ENCODE measurements at regions not wholly inside any gene's neighbourhood (a gene's known extent, or its start where the extent isn't known, plus 50 kb on each side); places are given as distances from the start of the nearest gene placed in this dataset.

- Histone ChIP-seq H3K36me3 (replicated peaks) (no peaks in the 10 kb centered on the region), H3K9me3 (no peaks in the 10 kb centered on the region), H3K27me3 (ENCODE audit: low read depth) (no peaks in the 10 kb centered on the region), H3K4me3 (no peak overlapping the region), H3K4me1 (no peaks in the 10 kb centered on the region)
- in situ Hi-C loops (cut with MboI; ENCODE audit: low sequenced_read_pairs) = no loop called here
- no peak for DNase-seq (ENCODE audit: low spot score in 2 of 2)
These were observed 143.3 kb downstream of the FTCDNL1 start for GRCh38 chr2:199707593-199708185.

- no peaks in the 10 kb centered on the region for H3K36me3 ChIP-seq (replicated peaks)
- no peak for DNase-seq (ENCODE audit: low spot score in 2 of 2)
- H3K27me3 ChIP-seq (ENCODE audit: low read depth) = peaks cover under 1% of the 10 kb centered on the region; the same call in 1 of the 2 replicates
- H3K4me3 ChIP-seq = no peak overlapping the region
- no peaks in the 10 kb centered on the region for H3K4me1 ChIP-seq
- H3K9me3 ChIP-seq = no peaks in the 10 kb centered on the region
- in situ Hi-C loops (cut with MboI; ENCODE audit: low sequenced_read_pairs) = no loop called here
These were observed 145.5 kb downstream of the FTCDNL1 start for GRCh38 chr2:199705538-199705937.

GRCh38 chr2:199704358-199705238 lies 146.4 kb downstream of the FTCDNL1 start:
- peak; percentile 36 to 56 for DNase-seq (ENCODE audit: low spot score in 2 of 2)
- Histone ChIP-seq H3K4me3 (no peak overlapping the region), H3K27me3 (ENCODE audit: low read depth) (peaks cover 5% of the 10 kb centered on the region; the same call in 1 of the 2 replicates), H3K9me3 (no peaks in the 10 kb centered on the region), H3K4me1 (no peaks in the 10 kb centered on the region), H3K36me3 (replicated peaks) (no peaks in the 10 kb centered on the region)
- in situ Hi-C loops (cut with MboI; ENCODE audit: low sequenced_read_pairs) = no loop called here

DNA sequence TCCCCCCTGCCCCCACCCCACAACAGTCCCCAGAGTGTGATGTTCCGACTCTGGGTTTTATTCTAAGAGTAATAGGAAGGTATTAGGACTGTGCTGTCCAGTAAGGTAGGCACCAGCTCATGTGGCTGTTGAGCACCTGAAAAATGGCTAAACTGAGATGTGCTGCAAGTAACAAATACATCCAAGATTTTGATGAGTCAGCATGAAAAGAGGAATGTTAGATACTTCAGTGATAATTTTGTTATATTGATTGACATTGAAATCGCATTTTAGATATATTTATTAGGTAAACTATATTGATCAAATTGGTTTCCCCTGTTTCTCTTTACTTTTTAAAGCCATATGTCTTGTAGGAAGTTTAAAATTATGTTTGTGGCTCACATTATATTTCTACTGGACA lies 147.8 kb downstream of the FTCDNL1 start:
- in situ Hi-C loops (cut with MboI; ENCODE audit: low sequenced_read_pairs) = no loop called here
- no peak for DNase-seq (ENCODE audit: low spot score in 2 of 2)
- Histone ChIP-seq H3K4me1 (no peaks in the 10 kb centered on the region), H3K36me3 (replicated peaks) (no peaks in the 10 kb centered on the region), H3K27me3 (ENCODE audit: low read depth) (peaks cover 5% of the 10 kb centered on the region; the same call in 1 of the 2 replicates), H3K9me3 (no peaks in the 10 kb centered on the region), H3K4me3 (no peak overlapping the region)

- no peaks in the 10 kb centered on the region for H3K9me3 ChIP-seq
- no peaks in the 10 kb centered on the region for H3K36me3 ChIP-seq (replicated peaks)
- in situ Hi-C loops (cut with MboI; ENCODE audit: low sequenced_read_pairs) = no loop called here
- no peak overlapping the region for H3K4me3 ChIP-seq
- peaks cover 7% of the 10 kb centered on the region for H3K4me1 ChIP-seq
- no peak for DNase-seq (ENCODE audit: low spot score in 2 of 2)
- peaks cover 5% of the 10 kb centered on the region; the same call in 1 of the 2 replicates for H3K27me3 ChIP-seq (ENCODE audit: low read depth)
These were observed 153.5 kb downstream of the FTCDNL1 start for GRCh38 chr2:199697469-199697868.

DNA sequence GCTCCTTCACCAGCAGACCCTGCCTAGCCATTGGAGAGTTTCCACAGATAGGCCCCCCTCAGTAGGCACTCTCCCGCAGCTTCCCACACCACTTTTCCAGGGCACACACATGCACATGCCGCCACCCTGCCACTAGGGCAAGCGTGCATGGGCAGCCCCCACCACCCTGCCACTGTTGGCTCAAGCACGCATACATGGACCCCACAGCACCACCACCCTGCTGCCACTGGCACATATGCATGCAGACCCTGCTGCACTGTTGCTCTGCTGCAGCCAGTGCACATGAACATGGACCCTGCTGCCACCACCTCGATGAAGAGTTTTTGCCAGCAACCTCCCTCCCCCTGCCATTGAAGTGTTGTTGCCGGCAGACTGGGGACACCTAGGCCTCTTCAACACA lies 154.9 kb downstream of the FTCDNL1 start:
- no peak for DNase-seq (ENCODE audit: low spot score in 2 of 2)

GRCh38 chr2:199693861-199694260 lies 157.1 kb downstream of the FTCDNL1 start:
- in situ Hi-C loops (cut with MboI; ENCODE audit: low sequenced_read_pairs) = no loop called here
- DNase-seq (ENCODE audit: low spot score in 2 of 2) = no peak
- no peaks in the 10 kb centered on the region for H3K27me3 ChIP-seq (ENCODE audit: low read depth)
- no peak overlapping the region for H3K4me3 ChIP-seq
- H3K9me3 ChIP-seq = no peaks in the 10 kb centered on the region
- H3K4me1 ChIP-seq = peaks cover 10% of the 10 kb centered on the region
- H3K36me3 ChIP-seq (replicated peaks) = no peaks in the 10 kb centered on the region

More for the DNA sequence above, 154.9 kb downstream of the FTCDNL1 start:
- H3K4me3 ChIP-seq = no peak overlapping the region
- H3K36me3 ChIP-seq (replicated peaks) = no peaks in the 10 kb centered on the region
- in situ Hi-C loops (cut with MboI; ENCODE audit: low sequenced_read_pairs) = no loop called here
- H3K4me1 ChIP-seq = peaks cover 10% of the 10 kb centered on the region
- H3K9me3 ChIP-seq = no peaks in the 10 kb centered on the region
- H3K27me3 ChIP-seq (ENCODE audit: low read depth) = peaks cover 5% of the 10 kb centered on the region; the same call in 1 of the 2 replicates

DNA sequence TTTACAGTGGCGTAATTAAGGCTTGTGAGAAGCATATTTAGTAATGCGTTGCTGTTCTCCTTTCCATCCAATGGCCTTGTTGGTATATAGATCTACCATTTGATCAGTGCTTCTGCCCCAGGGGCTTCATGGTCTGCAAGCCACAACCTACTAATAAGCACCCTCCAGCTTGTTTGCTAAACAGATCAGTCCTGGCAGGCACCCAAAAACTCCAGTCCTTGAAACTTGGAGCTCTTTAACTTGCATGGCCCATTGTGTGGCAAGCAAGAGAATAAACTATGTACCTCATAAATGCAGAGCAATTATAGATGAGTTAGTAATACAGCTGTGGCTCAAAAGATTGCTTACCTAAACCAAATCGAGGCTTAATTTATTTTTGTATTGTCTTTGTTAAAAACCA lies 158.5 kb downstream of the FTCDNL1 start:
- DNase-seq (ENCODE audit: low spot score in 2 of 2) = peak; percentile 92 to 94
- no peaks in the 10 kb centered on the region for H3K9me3 ChIP-seq
- peaks cover 10% of the 10 kb centered on the region for H3K4me1 ChIP-seq
- H3K4me3 ChIP-seq = no peak overlapping the region
- no peaks in the 10 kb centered on the region for H3K27me3 ChIP-seq (ENCODE audit: low read depth)
- in situ Hi-C loops (cut with MboI; ENCODE audit: low sequenced_read_pairs) = no loop called here
- H3K36me3 ChIP-seq (replicated peaks) = no peaks in the 10 kb centered on the region

- H3K27me3 ChIP-seq (ENCODE audit: low read depth) = 0 out of 2 replicates have a peak, but pooled peaks cover 5% of the 10 kb centered on the region
- no peak for DNase-seq (ENCODE audit: low spot score in 2 of 2)
- H3K4me1 ChIP-seq = peaks cover 10% of the 10 kb centered on the region
- no peaks in the 10 kb centered on the region for H3K36me3 ChIP-seq (replicated peaks)
- no peak overlapping the region for H3K4me3 ChIP-seq
- in situ Hi-C loops (cut with MboI; ENCODE audit: low sequenced_read_pairs) = no loop called here
- no peaks in the 10 kb centered on the region for H3K9me3 ChIP-seq
These were observed 160.8 kb downstream of the FTCDNL1 start for GRCh38 chr2:199690225-199690624.

GRCh38 chr2:199685669-199686068 lies 165.3 kb downstream of the FTCDNL1 start:
- no peaks in the 10 kb centered on the region for H3K4me1 ChIP-seq
- in situ Hi-C loops (cut with MboI; ENCODE audit: low sequenced_read_pairs) = no loop called here
- no peaks in the 10 kb centered on the region for H3K36me3 ChIP-seq (replicated peaks)
- peaks cover 12% of the 10 kb centered on the region; the same call in 1 of the 2 replicates for H3K27me3 ChIP-seq (ENCODE audit: low read depth)
- H3K4me3 ChIP-seq = no peak overlapping the region
- H3K9me3 ChIP-seq = no peaks in the 10 kb centered on the region
- no peak for DNase-seq (ENCODE audit: low spot score in 2 of 2)

- H3K36me3 ChIP-seq (replicated peaks) = no peaks in the 10 kb centered on the region
- in situ Hi-C loops (cut with MboI; ENCODE audit: low sequenced_read_pairs) = no loop called here
- DNase-seq (ENCODE audit: low spot score in 2 of 2) = no peak
- H3K4me3 ChIP-seq = no peak overlapping the region
- peaks cover 6% of the 10 kb centered on the region for H3K4me1 ChIP-seq
- H3K27me3 ChIP-seq (ENCODE audit: low read depth) = peaks cover 12% of the 10 kb centered on the region; the same call in 1 of the 2 replicates
- H3K9me3 ChIP-seq = no peaks in the 10 kb centered on the region
These were observed 166.2 kb downstream of the FTCDNL1 start for GRCh38 chr2:199684832-199685231.

- Histone ChIP-seq H3K36me3 (replicated peaks) (no peaks in the 10 kb centered on the region), H3K4me3 (no peak overlapping the region), H3K4me1 (peaks cover 10% of the 10 kb centered on the region), H3K27me3 (ENCODE audit: low read depth) (peaks cover 17% of the 10 kb centered on the region), H3K9me3 (no peaks in the 10 kb centered on the region)
- in situ Hi-C loops (cut with MboI; ENCODE audit: low sequenced_read_pairs) = no loop called here
- DNase-seq (ENCODE audit: low spot score in 2 of 2) = no peak
These were observed 166.8 kb downstream of the FTCDNL1 start for GRCh38 chr2:199684168-199684567.

DNA sequence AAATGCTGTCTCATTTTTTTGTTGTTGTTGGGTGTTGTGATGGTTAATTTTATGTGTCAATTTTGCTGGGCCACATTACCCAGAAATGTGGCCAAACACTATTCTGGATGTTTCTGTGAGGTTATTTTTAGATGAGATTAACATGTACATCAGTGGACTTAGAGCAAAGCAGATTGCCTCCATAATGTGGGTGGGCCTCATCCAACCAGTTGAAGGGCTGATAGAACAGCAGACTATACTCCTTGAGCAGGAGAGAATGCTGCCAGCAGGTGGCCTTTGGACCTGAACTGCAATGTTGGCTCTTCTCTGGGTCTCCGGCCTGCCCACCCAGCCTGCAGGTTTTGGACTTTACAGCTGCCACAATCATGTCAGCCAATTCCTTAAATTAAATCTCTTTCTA lies 169.0 kb downstream of the FTCDNL1 start:
- no peak for DNase-seq (ENCODE audit: low spot score in 2 of 2)
- Histone ChIP-seq H3K4me1 (peaks cover 10% of the 10 kb centered on the region), H3K4me3 (no peak overlapping the region), H3K36me3 (replicated peaks) (no peaks in the 10 kb centered on the region), H3K27me3 (ENCODE audit: low read depth) (peaks cover 33% of the 10 kb centered on the region), H3K9me3 (no peaks in the 10 kb centered on the region)
- in situ Hi-C loops (cut with MboI; ENCODE audit: low sequenced_read_pairs) = no loop called here

DNA sequence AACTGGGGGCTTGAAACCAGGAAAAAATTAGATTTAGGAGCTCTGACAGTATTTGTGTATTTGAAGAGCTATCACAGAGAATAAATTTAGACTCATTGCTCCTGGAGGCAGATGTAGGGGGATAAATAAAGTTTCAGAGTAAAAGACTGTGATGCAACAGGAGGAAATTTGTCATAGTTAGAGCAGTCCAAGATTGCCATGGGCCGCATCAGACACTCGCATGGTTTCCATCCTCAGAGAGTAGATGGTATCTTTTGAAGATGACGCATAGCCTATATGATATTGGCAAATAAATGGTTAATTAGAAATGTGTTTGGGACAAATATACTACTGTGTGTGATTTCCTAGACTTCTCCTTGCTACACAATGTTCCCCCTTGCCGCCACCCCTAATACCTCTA lies 170.5 kb downstream of the FTCDNL1 start:
- Histone ChIP-seq H3K4me1 (peaks cover 10% of the 10 kb centered on the region), H3K9me3 (no peaks in the 10 kb centered on the region), H3K36me3 (replicated peaks) (no peaks in the 10 kb centered on the region), H3K27me3 (ENCODE audit: low read depth) (peaks cover 42% of the 10 kb centered on the region), H3K4me3 (no peak overlapping the region)
- DNase-seq (ENCODE audit: low spot score in 2 of 2) = no peak
- in situ Hi-C loops (cut with MboI; ENCODE audit: low sequenced_read_pairs) = no loop called here

Data from HAP-1 (cell line).